ENCODE measurements at regions not wholly inside any gene's neighbourhood (a gene's known extent, or its start where the extent isn't known, plus 50 kb on each side); places are given as distances from the start of the nearest gene placed in this dataset.

DNA sequence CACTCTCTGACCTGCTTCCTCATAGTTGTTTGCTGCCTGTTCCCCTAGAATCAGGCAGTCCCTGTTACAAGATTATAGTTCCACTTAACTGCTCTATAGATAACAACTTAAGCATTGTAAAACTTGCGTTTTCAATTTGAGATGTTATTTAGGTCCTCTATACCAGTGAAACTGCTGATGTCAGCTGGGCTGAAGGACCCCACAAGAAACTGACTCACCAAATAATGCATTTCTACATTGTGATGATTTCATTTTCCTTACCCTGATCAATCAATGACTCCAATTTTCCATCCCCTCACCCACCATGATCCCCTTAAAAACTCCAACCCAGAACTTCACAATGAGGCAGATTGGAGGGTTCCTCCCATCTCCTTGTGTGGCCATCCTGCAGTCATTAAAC lies 280.7 kb downstream of the SLITRK1 start:
- no peak for DNase-seq (ENCODE audit: low read depth, low spot score)

GRCh38 chr13:83592095-83592494 lies 290.2 kb downstream of the SLITRK1 start:
- no peak for DNase-seq (ENCODE audit: low read depth, low spot score)

- no peak for DNase-seq (ENCODE audit: low read depth, low spot score)
Measured at GRCh38 chr13:83589814-83590213, 292.5 kb downstream of the SLITRK1 start.

DNA sequence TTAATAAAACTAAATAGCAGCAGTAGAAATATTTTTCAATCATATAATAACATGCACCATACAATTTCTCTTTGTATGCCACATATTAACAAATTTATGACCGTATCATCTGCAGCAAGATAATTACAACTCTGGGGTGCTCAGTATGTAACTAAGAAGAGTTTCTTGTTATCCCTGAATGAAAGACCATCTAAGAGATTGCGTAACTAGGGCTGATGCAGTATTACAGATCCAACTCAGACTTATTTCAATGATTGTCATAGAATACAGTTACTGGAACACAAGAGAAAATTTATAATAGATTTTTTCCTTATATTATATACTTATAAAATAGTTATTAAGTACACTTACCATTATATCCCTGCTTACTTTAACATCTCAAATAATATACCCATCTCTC lies 305.1 kb downstream of the SLITRK1 start:
- no peak for DNase-seq (ENCODE audit: low read depth, low spot score)

DNA sequence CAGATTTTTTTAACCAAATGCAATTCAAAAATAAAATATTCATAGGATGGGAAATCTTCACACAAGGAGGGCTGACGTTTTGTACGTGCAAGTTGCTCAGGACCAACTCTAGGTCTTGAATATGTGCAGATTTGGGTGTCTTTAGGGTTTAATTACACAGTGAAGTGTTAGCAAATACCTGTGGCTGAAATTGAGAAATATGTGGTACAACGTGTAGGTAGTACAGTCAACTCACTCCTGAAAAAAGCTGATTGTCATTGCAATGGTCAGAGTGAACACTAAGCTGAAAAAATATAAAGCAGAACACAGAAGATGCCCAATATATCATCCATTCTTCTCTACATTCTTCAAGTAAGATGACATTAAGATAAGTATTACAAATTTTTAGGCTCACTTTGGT lies 314.3 kb downstream of the SLITRK1 start:
- DNase-seq (ENCODE audit: low read depth, low spot score), result no peak

DNA sequence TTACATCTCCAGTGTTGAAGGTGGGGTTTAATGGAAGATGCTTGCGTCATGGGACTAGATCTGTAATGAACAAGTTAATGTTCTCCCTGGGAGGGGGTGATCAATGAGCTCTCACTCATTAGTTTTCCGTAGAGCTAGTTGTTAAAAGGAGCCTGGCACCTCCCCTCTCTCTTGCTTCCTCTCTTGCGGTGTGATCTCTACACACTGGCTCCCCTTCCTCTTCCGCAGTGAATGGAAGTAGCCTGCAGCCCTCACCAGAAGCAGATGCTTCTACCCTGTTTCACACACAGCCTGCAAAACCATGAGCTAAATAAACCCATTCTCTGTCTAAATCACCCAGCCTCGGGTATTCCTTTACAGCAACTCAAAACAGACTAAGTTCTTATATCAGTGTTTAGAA lies 318.8 kb downstream of the SLITRK1 start:
- no peak for DNase-seq (ENCODE audit: low read depth, low spot score)

GRCh38 chr13:83557845-83558244 lies 324.4 kb downstream of the SLITRK1 start:
- DNase-seq (ENCODE audit: low read depth, low spot score), result no peak

DNA sequence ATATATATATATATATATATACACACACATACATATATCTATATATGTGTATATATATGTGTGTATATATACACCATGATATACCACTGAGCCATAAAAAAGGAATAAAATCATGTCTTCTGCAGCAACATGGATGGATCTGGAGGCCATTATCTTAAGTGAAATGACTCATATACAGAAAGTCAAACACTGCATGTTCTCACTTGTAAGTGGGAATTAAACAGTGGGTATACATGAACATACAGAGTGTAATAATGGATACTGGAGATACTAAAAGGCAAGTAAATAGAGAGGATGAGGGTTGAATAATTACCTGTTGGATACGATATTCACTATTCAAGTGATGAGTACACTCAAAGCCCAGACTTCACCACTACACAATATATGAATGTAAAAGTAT lies 332.6 kb downstream of the SLITRK1 start:
- no peak for DNase-seq (ENCODE audit: low read depth, low spot score)

GRCh38 chr13:83547043-83547442 lies 335.2 kb downstream of the SLITRK1 start:
- no peak for DNase-seq (ENCODE audit: low read depth, low spot score)

DNA sequence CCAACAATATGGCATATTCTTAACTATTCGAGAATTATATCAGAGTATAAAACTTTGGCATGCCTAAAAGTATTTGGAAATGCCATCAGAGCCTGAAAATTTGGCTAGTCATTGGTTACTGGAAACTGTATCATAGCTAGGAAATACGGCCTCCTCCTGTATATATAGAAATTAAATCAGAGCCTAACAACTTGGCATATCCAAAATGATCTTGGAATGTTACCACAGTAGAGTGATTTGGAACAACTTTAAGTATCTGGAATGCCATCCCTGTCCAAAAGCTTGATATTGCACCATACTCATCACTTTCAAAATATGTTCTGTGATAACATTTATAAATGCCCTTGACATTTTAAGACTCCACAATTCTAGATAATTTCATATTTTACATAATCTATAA lies 335.8 kb downstream of the SLITRK1 start:
- DNase-seq (ENCODE audit: low read depth, low spot score), result no peak

GRCh38 chr13:83538636-83539035 lies 343.6 kb downstream of the SLITRK1 start:
- no peak for DNase-seq (ENCODE audit: low read depth, low spot score)

GRCh38 chr13:83536941-83537340 lies 345.3 kb downstream of the SLITRK1 start:
- no peak for DNase-seq (ENCODE audit: low read depth, low spot score)

- DNase-seq (ENCODE audit: low read depth, low spot score), result no peak
Measured at GRCh38 chr13:83536153-83536552, 346.1 kb downstream of the SLITRK1 start.

DNA sequence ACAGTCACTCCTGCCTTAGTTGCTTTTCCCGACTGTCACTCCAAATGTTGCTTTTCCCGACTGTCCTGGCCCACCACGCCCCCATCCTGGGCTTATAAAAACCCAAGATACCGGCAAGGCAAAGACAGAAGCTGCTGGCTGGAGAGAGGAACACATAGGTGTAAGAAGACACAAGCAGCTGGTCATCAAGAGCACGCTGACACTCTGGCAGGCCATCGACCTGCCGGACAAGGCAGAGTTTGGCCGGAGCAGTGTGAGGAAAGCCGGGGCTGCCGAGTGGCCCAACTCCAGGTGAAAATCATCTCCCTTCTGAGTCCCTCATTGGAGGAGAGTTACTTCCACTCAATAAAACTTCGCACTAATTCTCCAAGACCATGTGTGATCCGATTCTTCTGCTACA lies 349.5 kb downstream of the SLITRK1 start:
- DNase-seq (ENCODE audit: low read depth, low spot score), result no peak

DNA sequence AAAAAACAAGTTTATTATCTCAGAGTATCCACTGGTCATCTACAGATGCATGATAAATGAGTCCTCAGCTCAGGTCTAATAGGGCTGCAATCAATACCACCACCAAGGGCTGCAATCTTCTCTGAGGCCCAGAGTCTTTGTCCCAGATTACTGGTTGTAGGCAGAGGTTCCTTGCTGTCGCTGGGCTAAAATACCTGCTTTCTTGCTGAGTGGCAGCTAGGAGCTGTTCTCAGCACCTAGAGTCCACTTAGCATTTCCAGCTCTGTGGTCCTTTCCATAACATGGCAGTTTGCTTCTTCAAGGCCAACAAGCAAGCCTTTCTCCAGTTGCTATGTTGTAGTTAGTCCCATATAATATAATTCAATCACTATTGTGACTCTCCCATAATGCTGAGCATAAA lies 351.3 kb downstream of the SLITRK1 start:
- DNase-seq (ENCODE audit: low read depth, low spot score), result no peak

DNA sequence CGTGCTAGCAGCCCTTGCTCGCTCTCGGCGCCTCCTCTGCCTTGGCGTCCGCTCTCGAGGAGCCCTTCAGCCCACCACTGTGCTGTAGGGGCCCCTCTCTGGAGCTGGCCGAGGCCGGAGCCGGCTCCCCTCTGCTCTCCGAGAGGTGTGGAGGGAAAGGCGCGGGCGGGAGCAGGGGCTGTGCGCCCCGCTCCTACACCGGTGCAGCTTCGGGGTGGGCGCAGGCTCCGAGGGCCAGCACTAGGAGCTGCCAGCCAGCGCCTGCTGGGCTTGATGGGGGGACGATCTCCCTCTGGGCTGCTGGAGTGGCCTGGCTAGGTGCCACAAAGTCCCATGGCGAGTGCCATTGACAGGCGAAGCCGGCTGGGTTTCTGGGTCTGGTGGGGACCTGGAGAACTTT lies 365.5 kb downstream of the SLITRK1 start:
- no peak for DNase-seq (ENCODE audit: low read depth, low spot score)

DNA sequence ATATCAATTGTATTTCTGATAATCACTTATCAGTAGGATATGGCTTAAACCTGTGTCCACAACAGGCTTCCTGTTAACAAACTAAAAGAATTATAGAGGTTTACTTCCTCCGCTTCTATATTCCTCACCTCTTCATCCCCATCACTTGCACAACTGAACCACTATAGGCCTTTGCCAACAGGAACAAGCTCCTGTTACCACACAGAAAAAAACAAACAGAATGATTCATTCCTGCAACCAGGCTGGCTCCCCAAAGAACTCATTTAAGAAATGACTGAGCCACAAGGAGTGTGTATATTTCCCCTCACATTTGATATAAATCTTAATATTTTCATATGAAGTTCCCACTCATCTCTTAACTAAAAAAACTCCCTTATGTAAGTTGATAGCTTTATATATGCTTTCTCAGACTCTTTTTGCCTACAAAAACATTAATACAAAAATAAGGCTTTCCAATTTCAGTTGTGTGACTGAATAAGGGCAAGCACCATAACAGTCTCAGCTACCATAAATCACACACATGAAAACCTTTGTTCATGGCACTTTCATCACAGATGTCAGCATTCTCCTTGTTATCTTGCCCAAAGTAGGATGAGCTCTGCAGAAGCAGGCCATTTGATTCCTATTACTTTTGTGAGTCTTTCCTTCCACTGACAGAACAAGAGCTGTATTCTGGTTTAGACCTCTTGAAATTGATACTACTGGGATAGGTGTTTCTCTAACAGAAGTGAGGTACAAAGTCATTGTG lies 366.8 kb downstream of the SLITRK1 start:
- DNase-seq (ENCODE audit: low read depth, low spot score), result no peak

DNA sequence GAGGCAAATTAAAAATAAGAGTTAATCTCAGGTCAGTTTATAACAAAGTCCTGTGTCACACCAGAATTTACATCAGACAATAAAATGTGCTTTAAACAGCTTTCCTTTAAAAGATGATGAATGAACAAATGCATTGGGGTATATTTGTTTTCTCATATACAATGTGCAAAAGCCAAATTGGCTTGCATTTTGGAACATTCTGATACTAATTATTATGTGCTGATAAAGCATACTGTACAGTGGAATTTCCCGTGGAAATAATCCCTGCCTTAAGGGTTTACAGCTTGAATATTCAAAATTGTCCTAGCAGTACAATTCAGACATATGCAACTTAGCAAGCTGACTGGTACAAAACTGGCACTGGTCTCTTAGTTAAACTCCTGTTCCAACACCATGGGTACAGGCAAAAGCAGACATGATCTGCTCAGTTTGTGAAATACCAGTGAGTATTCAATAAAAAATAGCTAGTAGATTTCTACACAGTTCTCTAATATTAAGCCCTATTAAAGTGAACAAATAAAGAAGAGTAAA lies 373.4 kb downstream of the SLITRK1 start:
- no peak for DNase-seq (ENCODE audit: low read depth, low spot score)

DNA sequence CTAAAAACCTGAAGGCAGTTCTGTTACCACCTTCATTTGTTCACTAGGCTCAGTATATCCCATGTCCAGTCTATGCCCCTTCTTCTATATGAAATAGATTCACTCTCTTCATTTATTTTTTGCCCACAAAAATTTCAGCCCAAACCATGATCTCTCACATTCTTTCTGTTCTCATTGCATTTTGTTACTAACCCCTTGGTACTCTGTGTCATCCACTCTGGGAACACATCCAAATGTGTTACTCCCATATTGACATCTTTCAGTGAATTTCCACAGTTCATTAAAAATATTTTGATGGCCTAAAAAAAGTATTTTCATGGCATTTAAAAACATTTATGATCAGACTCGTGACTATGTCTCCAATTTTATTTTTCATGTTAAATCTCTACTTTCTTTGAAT lies 378.9 kb downstream of the SLITRK1 start:
- no peak for DNase-seq (ENCODE audit: low read depth, low spot score)

GRCh38 chr13:83499286-83499685 lies 383.0 kb downstream of the SLITRK1 start:
- DNase-seq (ENCODE audit: low read depth, low spot score), result no peak

DNA sequence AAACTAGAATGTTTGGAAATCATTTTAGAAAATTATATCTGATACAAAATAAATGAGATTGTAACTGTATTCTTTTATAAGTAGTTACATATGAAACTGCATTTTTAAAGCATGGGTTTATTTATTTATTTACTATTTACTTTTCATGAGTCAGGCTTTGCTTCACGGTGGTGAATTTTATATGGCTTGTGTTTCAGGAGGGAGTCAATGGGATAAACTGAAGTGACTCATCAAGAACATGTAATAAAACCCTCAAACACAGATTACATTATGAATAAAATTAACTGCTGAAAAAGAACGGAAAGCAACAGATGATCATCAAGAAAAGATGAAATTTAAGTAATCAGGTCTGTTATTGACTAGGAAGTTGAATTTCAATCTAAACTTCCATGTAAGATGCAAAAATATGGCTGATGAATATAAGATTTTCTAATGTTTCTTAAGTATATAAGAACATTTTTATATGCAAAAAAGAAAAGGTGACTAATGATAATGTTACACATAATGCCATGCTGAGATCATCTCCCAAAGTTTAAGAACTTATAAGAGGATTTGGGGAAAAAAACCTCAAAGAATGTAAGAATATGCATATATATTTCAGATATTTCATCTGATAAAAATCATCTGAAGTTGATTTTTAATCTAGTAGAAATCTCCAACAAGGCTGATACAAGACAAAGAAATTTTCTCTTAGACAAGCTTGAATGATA lies 383.6 kb downstream of the SLITRK1 start:
- no peak for DNase-seq (ENCODE audit: low read depth, low spot score)

GRCh38 chr13:83498045-83498444 lies 384.2 kb downstream of the SLITRK1 start:
- no peak for DNase-seq (ENCODE audit: low read depth, low spot score)

- no peak for DNase-seq (ENCODE audit: low read depth, low spot score)
Measured at GRCh38 chr13:83496501-83496900, 385.8 kb downstream of the SLITRK1 start.

Measured in iPS DF 19.7 (cell line).